ENCODE measurements at regions not wholly inside any gene's neighbourhood (a gene's known extent, or its start where the extent isn't known, plus 50 kb on each side); places are given as distances from the start of the nearest gene placed in this dataset.
"Not testable (repeated sequence)": the region's sequence is repeated elsewhere in the genome, so short reads cannot be mapped to it uniquely, and the experiment has no call there.

GRCh38 chr5:74452856-74453255 is 187.7 kb downstream of the ENC1 start:
- no peak overlapping the region for H3K4me3 ChIP-seq (ENCODE audit: low read length)
- no peak for DNase-seq (ENCODE audit: low read depth)
- no peak for TF ChIP-seq CTCF (conservative IDR thresholded peaks at IDR 0.05; ENCODE audit: low read depth, low read length)

DNA sequence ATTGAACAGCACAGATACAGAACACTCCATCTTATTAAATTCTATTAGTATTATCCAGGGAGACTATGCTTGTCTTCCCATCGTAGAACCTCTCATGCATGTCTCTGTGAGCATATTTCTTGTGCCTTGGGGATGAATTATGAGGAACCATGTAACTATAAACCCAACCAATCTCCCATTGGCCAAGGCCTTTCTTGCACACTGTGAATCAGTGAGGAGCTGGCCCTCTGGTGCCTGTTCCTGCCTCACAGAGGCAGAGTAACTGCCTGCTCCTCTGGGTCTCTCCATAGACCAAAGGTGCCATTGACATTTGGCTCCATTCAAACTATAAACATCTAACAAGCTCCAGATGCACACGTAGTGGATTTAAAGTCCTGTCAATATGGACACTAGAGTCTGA is 190.4 kb downstream of the ENC1 start:
- no peak for DNase-seq (ENCODE audit: low read depth)
- no peak for TF ChIP-seq CTCF (conservative IDR thresholded peaks at IDR 0.05; ENCODE audit: low read depth, low read length)
- no peak overlapping the region for H3K4me3 ChIP-seq (ENCODE audit: low read length)

DNA sequence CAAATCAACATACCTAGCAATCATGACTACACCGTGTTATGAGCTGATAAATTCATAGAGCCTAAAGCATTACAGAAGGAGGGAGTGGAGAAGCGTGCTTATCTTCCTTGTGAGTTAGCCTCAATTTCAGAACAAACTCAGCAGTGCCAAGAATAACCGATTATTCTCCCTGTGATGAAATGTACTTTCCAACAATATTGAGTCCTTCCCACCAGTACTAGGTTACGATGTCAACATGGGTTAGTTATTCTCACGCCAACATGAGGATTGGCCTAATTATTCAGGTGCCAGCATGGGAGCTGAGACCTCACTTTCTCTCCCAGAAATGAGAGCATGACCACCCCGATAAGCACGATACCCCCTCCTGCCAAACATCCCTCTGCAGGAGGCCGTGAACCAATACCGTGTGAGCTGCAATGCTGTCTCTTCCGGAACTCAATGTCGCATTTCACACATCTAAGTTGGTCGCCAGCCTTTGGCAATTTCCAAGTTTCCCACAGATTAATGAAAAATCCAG is 193.7 kb downstream of the ENC1 start:
- TF ChIP-seq CTCF (conservative IDR thresholded peaks at IDR 0.05; ENCODE audit: low read depth, low read length): no peak
- no peak for DNase-seq (ENCODE audit: low read depth)
- no peak overlapping the region for H3K4me3 ChIP-seq (ENCODE audit: low read length)

GRCh38 chr5:74442466-74442865 is 198.1 kb downstream of the ENC1 start:
- TF ChIP-seq CTCF (conservative IDR thresholded peaks at IDR 0.05; ENCODE audit: low read depth, low read length): no peak
- H3K4me3 ChIP-seq (ENCODE audit: low read length): no peak overlapping the region
- DNase-seq (ENCODE audit: low read depth): no peak

DNA sequence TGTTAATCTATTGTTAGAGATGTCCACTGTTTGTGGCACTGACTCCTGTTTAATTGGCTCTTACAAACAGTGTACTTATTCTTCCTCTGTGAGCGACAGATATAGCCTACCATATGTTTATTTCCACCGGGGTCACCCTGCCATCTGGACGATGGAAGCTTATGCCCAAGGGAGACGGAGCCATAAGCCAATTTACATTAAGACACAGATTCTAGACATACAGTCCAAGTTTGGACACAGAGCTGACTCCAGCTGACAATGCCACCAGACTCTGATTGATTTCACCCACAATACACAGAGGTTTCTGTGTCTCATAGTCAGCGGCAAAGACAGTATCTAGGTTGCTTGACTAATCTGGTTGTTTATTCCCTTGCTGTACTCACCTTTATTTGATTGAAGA is 198.9 kb downstream of the ENC1 start:
- no peak overlapping the region for H3K4me3 ChIP-seq (ENCODE audit: low read length)
- TF ChIP-seq CTCF (conservative IDR thresholded peaks at IDR 0.05; ENCODE audit: low read depth, low read length): no peak
- DNase-seq (ENCODE audit: low read depth): no peak

GRCh38 chr5:74440341-74440740 is 200.2 kb downstream of the ENC1 start:
- no peak for DNase-seq (ENCODE audit: low read depth)
- no peak for TF ChIP-seq CTCF (conservative IDR thresholded peaks at IDR 0.05; ENCODE audit: low read depth, low read length)
- H3K4me3 ChIP-seq (ENCODE audit: low read length): no peak overlapping the region

GRCh38 chr5:74437870-74438269 is 202.7 kb downstream of the ENC1 start:
- DNase-seq (ENCODE audit: low read depth); H3K4me3 ChIP-seq (ENCODE audit: low read length): not testable (repeated sequence)
